Karpas-422 (cell line): ENCODE measurements at regions not wholly inside any gene's neighbourhood (a gene's known extent, or its start where the extent isn't known, plus 50 kb on each side); places are given as distances from the start of the nearest gene placed in this dataset.
"Not testable (repeated sequence)": the region's sequence is repeated elsewhere in the genome, so short reads cannot be mapped to it uniquely, and the experiment has no call there.

Source experiments
- DNase-seq: peaks from one replicate; pipeline ENCODE4 v3.0.0-alpha.2; 2015
- H2AFZ ChIP-seq: fragments of 200-600 bp; sonication (generic); 2 replicates; pipeline ENCODE4 v1.6.1; 2014; ENCODE audit warnings: antibody characterized with exemption, low read length, mixed read lengths
- H3K27ac ChIP-seq: fragments of 200-600 bp; sonication (generic); 2 replicates; pipeline ENCODE4 v1.5.1; 2014; ENCODE audit warnings: mild to moderate bottlenecking, low read length, moderate library complexity
- H3K27me3 ChIP-seq: fragments of 200-600 bp; sonication (generic); 2 replicates; pipeline ENCODE4 v1.6.1; 2014; ENCODE audit warnings: low read length, mixed read lengths
- H3K36me3 ChIP-seq: fragments of 200-600 bp; sonication (generic); 2 replicates; pipeline ENCODE4 v1.6.1; 2014; ENCODE audit warnings: low read length, mixed read lengths; ENCODE audit not compliant: insufficient read depth
- H3K4me1 ChIP-seq: fragments of 200-600 bp; sonication (generic); 2 replicates; pipeline ENCODE4 v1.6.1; 2014; ENCODE audit warnings: mild to moderate bottlenecking, low read length, mixed read lengths
- H3K4me2 ChIP-seq: fragments of 200-600 bp; sonication (generic); 2 replicates; pipeline ENCODE4 v1.6.1; 2014; ENCODE audit warnings: low read length, low read depth, mild to moderate bottlenecking; ENCODE audit not compliant: poor library complexity, severe bottlenecking
- H3K4me3 ChIP-seq: fragments of 200-600 bp; sonication (generic); 2 replicates; pipeline ENCODE4 v1.5.1; 2014; ENCODE audit warnings: mild to moderate bottlenecking, antibody characterized with exemption, low read length, mixed read lengths
- H3K79me2 ChIP-seq: fragments of 200-600 bp; sonication (generic); 2 replicates; pipeline ENCODE4 v1.6.1; 2014; ENCODE audit warnings: mild to moderate bottlenecking, low read length, mixed read lengths
- H3K9ac ChIP-seq: fragments of 200-600 bp; sonication (generic); 2 replicates; pipeline ENCODE4 v1.6.0; 2014; ENCODE audit warnings: low read length
- H3K9me2 ChIP-seq: fragments of 200-600 bp; sonication (generic), shearing (Covaris generic); replicated peaks from 2 replicates; pipeline ENCODE4 v1.6.0; 2014; ENCODE audit warnings: mild to moderate bottlenecking, low read length, moderate library complexity; ENCODE audit not compliant: insufficient read depth
- H3K9me3 ChIP-seq: fragments of 300-700, 200-600 bp; sonication (generic); 2 replicates; pipeline ENCODE4 v1.6.1; 2014; ENCODE audit warnings: low read length, mixed read lengths
- H4K20me1 ChIP-seq: fragments of 200-600 bp; sonication (generic); 2 replicates; pipeline ENCODE4 v1.6.1; 2014; ENCODE audit warnings: mild to moderate bottlenecking, antibody characterized with exemption, low read length, low read depth; ENCODE audit not compliant: insufficient read depth

- H3K9me2 ChIP-seq, result no peaks in the 10 kb centered on the region
- peaks cover 22% of the 10 kb centered on the region for H3K9me3 ChIP-seq
- H3K36me3 ChIP-seq, result no peaks in the 10 kb centered on the region
- H3K79me2 ChIP-seq, result no peaks in the 10 kb centered on the region
- H3K4me3 ChIP-seq, result no peak overlapping the region
- no peak overlapping the region for H3K27ac ChIP-seq
- H3K4me2 ChIP-seq, result no peak overlapping the region
- no peak for DNase-seq
- H2AFZ ChIP-seq, result no peak overlapping the region
- H4K20me1 ChIP-seq, result no peaks in the 10 kb centered on the region
- no peak overlapping the region for H3K9ac ChIP-seq
- H3K27me3 ChIP-seq, result no peaks in the 10 kb centered on the region
- no peaks in the 10 kb centered on the region for H3K4me1 ChIP-seq
These were observed 381.9 kb upstream of the SEMA3C start for GRCh38 chr7:81300753-81301152.

- H3K4me1 ChIP-seq, result no peaks in the 10 kb centered on the region
- H3K4me3 ChIP-seq, result no peak overlapping the region
- no peaks in the 10 kb centered on the region for H4K20me1 ChIP-seq
- H3K9ac ChIP-seq, result no peak overlapping the region
- H3K27ac ChIP-seq, result no peak overlapping the region
- no peaks in the 10 kb centered on the region for H3K36me3 ChIP-seq
- DNase-seq, result no peak
- peaks cover 14% of the 10 kb centered on the region for H3K9me3 ChIP-seq
- H3K9me2 ChIP-seq, result no peaks in the 10 kb centered on the region
- no peaks in the 10 kb centered on the region for H3K27me3 ChIP-seq
- no peak overlapping the region for H2AFZ ChIP-seq
- H3K4me2 ChIP-seq, result no peak overlapping the region
- H3K79me2 ChIP-seq, result no peaks in the 10 kb centered on the region
These were observed 380.9 kb upstream of the SEMA3C start for GRCh38 chr7:81299711-81300110.

- Histone ChIP-seq H2AFZ (no peak overlapping the region), H3K27me3 (no peaks in the 10 kb centered on the region), H3K9ac (no peak overlapping the region), H3K9me2 (no peaks in the 10 kb centered on the region), H4K20me1 (no peaks in the 10 kb centered on the region), H3K4me1 (no peaks in the 10 kb centered on the region), H3K9me3 (peaks cover 14% of the 10 kb centered on the region), H3K79me2 (no peaks in the 10 kb centered on the region), H3K4me3 (no peak overlapping the region), H3K4me2 (no peak overlapping the region), H3K27ac (no peak overlapping the region), H3K36me3 (no peaks in the 10 kb centered on the region)
- DNase-seq, result no peak
These were observed 380.3 kb upstream of the SEMA3C start for GRCh38 chr7:81298951-81299666.

GRCh38 chr7:81297317-81297716 is 378.5 kb upstream of the SEMA3C start:
- Histone ChIP-seq H2AFZ (no peak overlapping the region), H3K79me2 (no peaks in the 10 kb centered on the region), H4K20me1 (no peaks in the 10 kb centered on the region), H3K9me2 (no peaks in the 10 kb centered on the region), H3K27ac (no peak overlapping the region), H3K4me1 (no peaks in the 10 kb centered on the region), H3K4me2 (no peak overlapping the region), H3K9me3 (peaks cover 14% of the 10 kb centered on the region), H3K27me3 (no peaks in the 10 kb centered on the region), H3K36me3 (no peaks in the 10 kb centered on the region), H3K9ac (no peak overlapping the region), H3K4me3 (no peak overlapping the region)
- no peak for DNase-seq

- Histone ChIP-seq H3K9me3 (peaks cover 17% of the 10 kb centered on the region), H2AFZ (no peak overlapping the region), H3K27ac (no peak overlapping the region), H3K4me1 (no peaks in the 10 kb centered on the region), H3K4me3 (no peak overlapping the region), H3K27me3 (no peaks in the 10 kb centered on the region), H4K20me1 (no peaks in the 10 kb centered on the region), H3K4me2 (no peak overlapping the region), H3K9ac (no peak overlapping the region), H3K36me3 (no peaks in the 10 kb centered on the region), H3K9me2 (no peaks in the 10 kb centered on the region), H3K79me2 (no peaks in the 10 kb centered on the region)
- no peak for DNase-seq
These were observed 377.9 kb upstream of the SEMA3C start for GRCh38 chr7:81296726-81297125.

GRCh38 chr7:81294897-81295515 is 376.2 kb upstream of the SEMA3C start:
- no peak overlapping the region for H3K9ac ChIP-seq
- no peaks in the 10 kb centered on the region for H3K36me3 ChIP-seq
- H3K27ac ChIP-seq, result no peak overlapping the region
- no peaks in the 10 kb centered on the region for H3K79me2 ChIP-seq
- H3K4me1 ChIP-seq, result no peaks in the 10 kb centered on the region
- no peaks in the 10 kb centered on the region for H4K20me1 ChIP-seq
- no peak for DNase-seq
- no peak overlapping the region for H2AFZ ChIP-seq
- H3K4me2 ChIP-seq, result no peak overlapping the region
- no peaks in the 10 kb centered on the region for H3K27me3 ChIP-seq
- H3K9me3 ChIP-seq, result peaks cover 13% of the 10 kb centered on the region
- no peak overlapping the region for H3K4me3 ChIP-seq
- H3K9me2 ChIP-seq, result no peaks in the 10 kb centered on the region

- H3K9ac ChIP-seq, result no peak overlapping the region
- H3K9me2 ChIP-seq, result no peaks in the 10 kb centered on the region
- no peaks in the 10 kb centered on the region for H3K36me3 ChIP-seq
- no peaks in the 10 kb centered on the region for H3K27me3 ChIP-seq
- no peaks in the 10 kb centered on the region for H3K79me2 ChIP-seq
- no peaks in the 10 kb centered on the region for H4K20me1 ChIP-seq
- H3K4me2 ChIP-seq, result no peak overlapping the region
- H3K4me1 ChIP-seq, result no peaks in the 10 kb centered on the region
- peaks cover 23% of the 10 kb centered on the region for H3K9me3 ChIP-seq
- no peak overlapping the region for H2AFZ ChIP-seq
- H3K27ac ChIP-seq, result no peak overlapping the region
- H3K4me3 ChIP-seq, result no peak overlapping the region
- DNase-seq, result no peak
These were observed 375.0 kb upstream of the SEMA3C start for GRCh38 chr7:81293806-81294205.

GRCh38 chr7:81286754-81287153 is 367.9 kb upstream of the SEMA3C start:
- not testable (repeated sequence) for H3K9ac ChIP-seq, DNase-seq, H3K79me2 ChIP-seq, H2AFZ ChIP-seq, H3K36me3 ChIP-seq, H3K27me3 ChIP-seq, H3K27ac ChIP-seq, H4K20me1 ChIP-seq, H3K4me1 ChIP-seq, H3K9me2 ChIP-seq, H3K4me3 ChIP-seq, H3K4me2 ChIP-seq
- H3K9me3 ChIP-seq, result peaks cover 27% of the 10 kb centered on the region
